GM12872 (cell line): ENCODE measurements at regions not wholly inside any gene's neighbourhood (a gene's known extent, or its start where the extent isn't known, plus 50 kb on each side); places are given as distances from the start of the nearest gene placed in this dataset.

Experiments
- TF ChIP-seq, protein P1 (sequence below): IDR thresholded peaks from 3 replicates; pipeline ENCODE4 v1.5.1; 2011; ENCODE audit warnings: low read depth, mild to moderate bottlenecking, low read length, moderate library complexity; ENCODE audit not compliant: insufficient read depth

DNA sequence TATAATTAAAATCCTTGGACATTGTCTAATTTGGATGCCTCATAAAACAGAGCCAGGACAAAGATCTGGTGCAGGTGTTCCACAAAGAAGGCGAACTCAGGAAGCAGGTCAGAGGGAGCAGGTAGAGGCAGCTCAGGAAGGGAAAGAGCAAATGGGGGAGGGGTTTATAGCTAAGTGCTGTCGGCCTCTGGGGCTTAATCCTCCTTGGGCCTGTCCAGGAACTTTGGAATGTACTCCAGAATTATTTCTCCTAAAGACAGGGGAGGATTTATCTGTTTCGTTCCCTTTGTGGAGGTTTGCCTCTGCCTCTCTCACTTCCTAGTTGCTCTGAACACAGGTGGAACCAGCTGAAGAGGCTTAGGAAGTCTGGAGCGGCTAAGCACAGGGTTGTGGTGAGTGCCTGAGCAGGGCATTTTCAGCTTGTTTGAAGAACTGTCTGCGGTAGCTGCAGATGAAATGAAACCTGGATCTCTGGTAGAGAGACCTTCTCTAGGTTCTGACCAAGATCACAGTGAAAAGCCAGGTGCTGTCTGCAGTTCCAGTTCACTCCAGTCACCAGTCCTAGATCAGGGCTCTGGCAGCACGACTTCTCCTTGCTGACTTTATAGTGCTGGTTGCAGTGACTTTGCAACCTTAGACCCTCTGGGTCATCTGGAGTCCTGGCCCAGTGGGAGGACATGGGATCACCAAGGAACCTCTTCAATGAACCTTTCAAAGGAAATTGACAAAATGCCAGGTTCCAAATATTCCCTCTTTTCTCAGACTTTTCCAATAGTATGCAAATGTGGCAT lies 519.2 kb downstream of the PCDH10 start:
- TF ChIP-seq, protein P1, sequence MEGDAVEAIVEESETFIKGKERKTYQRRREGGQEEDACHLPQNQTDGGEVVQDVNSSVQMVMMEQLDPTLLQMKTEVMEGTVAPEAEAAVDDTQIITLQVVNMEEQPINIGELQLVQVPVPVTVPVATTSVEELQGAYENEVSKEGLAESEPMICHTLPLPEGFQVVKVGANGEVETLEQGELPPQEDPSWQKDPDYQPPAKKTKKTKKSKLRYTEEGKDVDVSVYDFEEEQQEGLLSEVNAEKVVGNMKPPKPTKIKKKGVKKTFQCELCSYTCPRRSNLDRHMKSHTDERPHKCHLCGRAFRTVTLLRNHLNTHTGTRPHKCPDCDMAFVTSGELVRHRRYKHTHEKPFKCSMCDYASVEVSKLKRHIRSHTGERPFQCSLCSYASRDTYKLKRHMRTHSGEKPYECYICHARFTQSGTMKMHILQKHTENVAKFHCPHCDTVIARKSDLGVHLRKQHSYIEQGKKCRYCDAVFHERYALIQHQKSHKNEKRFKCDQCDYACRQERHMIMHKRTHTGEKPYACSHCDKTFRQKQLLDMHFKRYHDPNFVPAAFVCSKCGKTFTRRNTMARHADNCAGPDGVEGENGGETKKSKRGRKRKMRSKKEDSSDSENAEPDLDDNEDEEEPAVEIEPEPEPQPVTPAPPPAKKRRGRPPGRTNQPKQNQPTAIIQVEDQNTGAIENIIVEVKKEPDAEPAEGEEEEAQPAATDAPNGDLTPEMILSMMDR = no peak

DNA sequence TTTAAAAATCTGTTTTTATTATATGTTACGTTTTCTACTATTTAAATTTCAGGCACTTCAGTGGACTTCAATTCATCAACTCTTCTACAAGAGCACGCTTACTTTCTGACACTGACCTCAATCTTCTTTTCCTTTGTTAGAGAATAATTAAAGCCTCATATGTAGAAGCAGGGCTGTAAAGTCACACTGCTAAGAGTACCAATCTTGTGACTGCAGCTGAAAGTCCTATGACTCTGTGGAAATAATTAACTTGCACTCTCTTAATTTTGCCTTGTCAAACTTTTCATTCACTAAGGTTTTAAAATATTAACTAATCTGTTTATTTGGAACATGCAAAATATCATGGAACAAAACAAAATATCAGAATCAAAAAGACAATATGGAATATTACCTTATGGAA lies 498.1 kb downstream of the PCDH10 start:
- TF ChIP-seq, protein P1 = no peak

DNA sequence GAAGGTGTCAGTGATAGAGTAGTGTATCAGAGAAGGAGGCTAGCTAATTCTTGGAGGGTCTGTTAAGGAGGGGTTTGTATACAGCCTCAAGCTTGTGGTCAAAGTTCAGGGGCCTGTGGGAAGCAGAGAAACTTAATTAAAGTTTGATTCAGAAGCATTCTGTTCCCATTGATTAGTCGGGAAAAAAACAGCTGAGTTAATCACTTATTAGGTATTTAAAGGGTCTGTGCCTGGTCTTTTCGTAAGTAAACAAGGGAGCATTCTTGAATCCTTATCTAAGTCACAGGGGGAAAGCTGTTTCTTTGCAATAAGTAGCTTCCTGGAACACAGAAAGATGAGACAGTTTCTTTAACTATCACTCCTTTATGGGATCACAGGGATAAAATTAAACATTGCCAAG lies 492.1 kb downstream of the PCDH10 start:
- TF ChIP-seq, protein P1 = no peak

DNA sequence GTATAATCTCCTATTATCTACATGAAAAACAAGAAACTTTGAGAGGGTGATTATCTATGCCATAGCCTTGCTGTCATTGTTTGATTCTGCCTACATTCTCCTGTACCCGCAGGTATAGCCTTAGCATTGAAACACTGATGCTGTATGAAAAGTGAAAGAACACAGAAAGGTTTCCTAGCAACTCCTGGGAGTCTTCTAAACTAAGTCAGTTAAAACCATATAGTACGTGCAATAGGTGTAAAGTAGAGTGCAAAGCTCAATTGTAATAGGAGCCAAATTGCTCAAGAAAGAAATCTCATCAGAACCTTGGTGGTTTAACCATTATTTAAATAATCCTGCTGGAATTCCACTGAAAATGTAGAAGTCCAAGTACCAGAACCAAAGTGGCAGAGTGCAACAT lies 489.7 kb downstream of the PCDH10 start:
- TF ChIP-seq, protein P1 = no peak

DNA sequence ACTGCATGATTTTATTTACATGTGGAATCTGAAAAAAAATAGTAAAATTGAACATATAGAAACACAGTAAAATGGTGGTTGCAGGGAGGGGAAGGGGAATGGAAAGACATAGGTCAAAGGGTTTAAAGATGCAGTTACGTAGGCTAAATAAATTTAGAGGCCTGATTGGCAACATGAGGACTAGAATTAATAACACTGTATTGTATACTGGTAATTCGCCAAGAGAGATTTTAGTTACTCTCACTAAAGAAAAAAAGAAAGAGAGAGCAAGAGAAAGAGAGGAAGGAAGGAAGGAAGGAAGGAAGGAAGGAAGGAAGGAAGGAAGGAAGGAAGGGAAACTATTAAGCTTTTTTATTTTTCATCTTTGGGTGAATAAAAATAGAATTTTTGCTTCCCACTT lies 488.1 kb downstream of the PCDH10 start:
- TF ChIP-seq, protein P1 = no peak

DNA sequence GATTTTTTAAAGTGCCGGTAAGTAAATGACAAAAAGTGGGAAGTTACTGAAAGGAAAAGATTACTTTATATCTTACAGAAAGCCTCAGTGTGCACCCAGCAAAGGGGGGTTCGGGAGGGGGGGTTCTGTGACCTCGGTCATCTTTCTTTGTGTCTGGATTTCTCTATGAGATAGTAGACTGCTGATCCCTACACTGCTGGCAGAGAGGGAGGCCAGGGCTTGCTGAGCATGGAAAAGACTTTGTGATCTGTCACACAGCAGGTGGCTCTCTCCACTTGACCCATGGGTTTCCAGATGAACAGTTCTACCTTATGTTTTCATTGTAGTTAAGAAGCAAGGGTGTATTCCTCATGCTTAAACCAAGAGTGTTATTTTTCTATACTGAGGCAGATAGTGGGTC lies 475.6 kb downstream of the PCDH10 start:
- TF ChIP-seq, protein P1 = no peak

DNA sequence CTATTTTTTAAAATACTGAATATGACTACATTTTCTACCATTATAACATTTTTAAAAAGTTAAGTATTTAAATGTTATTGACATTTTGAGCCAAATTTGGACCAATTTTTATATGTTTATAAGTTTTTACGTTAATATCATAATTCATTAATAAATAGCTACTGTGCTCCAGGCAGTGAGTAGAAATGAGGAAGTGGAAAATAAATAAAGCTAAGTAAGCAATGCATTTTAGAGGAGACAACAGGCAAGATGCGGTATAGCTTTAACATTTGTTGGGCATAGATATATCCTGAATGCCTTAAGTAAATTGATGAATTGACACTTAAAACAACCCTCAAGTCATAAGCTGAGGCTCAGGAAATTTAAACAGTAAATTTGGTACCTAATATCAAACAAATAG lies 474.8 kb downstream of the PCDH10 start:
- TF ChIP-seq, protein P1 = no peak

DNA sequence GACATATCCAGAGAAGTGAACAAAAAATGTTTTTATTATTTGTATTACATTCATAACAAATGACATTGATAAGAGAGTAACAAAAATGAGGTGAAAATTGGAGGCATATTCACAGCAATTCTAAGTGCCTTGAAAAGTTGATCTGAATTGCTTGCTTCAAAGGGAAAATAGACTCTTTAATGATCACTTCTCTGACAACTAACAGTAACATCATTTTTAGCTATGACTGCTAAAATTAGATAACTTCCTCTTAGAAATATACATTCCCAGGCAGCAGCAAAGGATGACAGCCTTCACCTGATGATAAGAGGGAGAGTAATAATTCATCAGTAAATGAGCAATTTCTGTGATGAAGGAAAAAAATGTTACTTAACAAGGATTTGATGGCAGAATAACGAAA lies 472.5 kb downstream of the PCDH10 start:
- TF ChIP-seq, protein P1 = no peak
